ENCODE measurements at regions not wholly inside any gene's neighbourhood (a gene's known extent, or its start where the extent isn't known, plus 50 kb on each side); places are given as distances from the start of the nearest gene placed in this dataset.

- no peak for DNase-seq
These were observed 179.0 kb upstream of the ADRA1D start for GRCh38 chr20:4427940-4428586.

DNA sequence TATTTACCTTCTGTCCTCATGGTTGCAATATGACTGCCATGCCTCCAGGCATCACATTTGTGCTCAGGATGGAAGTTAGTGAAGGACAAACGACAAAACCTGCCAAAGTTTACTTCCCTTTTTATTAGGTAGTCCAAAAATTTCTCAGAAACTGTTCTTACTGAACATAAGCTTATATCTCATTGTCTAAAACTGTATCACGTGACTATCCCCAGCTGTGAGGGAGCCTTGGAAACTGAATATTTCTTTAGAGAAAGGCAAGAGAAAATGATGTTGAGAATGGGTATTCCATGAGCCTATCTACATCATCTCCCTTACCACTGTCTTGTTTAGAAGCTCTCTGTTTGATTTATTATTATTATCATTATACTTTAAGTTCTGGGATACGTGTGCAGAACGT is 169.1 kb upstream of the ADRA1D start:
- no peak for DNase-seq

DNA sequence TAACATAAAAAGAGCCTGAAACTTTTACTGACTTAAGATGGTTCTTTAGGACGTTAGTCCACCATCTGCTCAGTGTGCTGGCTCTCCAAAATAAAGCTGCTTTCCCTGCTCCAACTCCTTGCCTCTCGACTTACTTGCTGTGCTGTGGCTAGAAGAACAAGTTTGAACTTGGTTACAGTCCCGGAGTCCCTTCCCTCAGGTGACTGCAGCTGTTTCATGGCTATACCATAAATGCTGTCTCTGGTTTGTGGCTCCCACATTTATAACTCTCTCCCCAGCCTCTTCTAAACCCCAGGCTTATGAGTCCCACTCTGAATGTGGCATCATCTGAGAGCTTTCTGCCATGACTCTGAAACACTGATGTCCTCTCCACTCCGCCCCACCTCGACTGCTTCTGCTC is 166.2 kb upstream of the ADRA1D start:
- no peak for DNase-seq

GRCh38 chr20:4413314-4414049 is 164.4 kb upstream of the ADRA1D start:
- DNase-seq = no peak

- no peak for DNase-seq
These were observed 163.1 kb upstream of the ADRA1D start for GRCh38 chr20:4412216-4412615.

DNA sequence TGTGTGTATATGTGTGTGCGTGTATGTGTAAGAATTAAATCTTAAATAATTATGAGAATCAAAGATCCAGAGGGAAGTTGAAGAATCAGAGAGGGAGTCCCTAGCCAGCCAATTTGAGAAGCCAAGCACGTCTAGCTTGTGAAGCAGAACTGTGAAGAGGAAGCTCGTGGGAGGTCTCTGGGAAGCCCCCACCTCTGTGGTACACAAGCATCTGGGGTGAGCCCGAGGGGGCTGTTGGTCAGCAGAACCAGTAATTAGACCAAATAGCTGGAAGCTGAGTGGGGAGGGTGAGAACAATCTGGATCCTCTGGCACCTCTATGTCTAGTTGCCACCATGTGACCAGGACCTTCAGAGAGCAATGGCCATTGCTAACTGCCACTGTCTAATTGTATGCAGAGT is 162.7 kb upstream of the ADRA1D start:
- DNase-seq = no peak

GRCh38 chr20:4406627-4407026 is 157.5 kb upstream of the ADRA1D start:
- DNase-seq = no peak

- DNase-seq = no peak
These were observed 152.5 kb upstream of the ADRA1D start for GRCh38 chr20:4401601-4402000.

- DNase-seq = no peak
These were observed 135.9 kb upstream of the ADRA1D start for GRCh38 chr20:4384961-4385360.

DNA sequence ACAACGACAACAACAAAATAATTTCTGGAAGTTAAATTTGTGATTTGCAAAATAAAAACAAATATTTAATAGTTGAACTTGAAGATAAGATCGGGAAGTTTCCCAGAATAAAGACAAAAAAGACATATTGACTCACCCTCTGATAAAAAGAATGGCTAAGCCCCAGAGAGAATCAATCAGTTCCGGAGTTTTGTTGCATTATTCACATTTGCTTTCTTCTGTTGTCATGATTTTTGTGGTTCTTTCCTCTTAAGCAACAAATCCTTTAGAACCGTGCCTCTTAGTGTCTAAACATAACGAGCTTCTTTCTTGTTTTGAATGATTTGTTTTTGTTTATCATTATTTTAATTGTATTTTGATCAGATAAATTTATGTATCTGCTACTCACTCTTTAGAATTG is 134.9 kb upstream of the ADRA1D start:
- DNase-seq = no peak

DNA sequence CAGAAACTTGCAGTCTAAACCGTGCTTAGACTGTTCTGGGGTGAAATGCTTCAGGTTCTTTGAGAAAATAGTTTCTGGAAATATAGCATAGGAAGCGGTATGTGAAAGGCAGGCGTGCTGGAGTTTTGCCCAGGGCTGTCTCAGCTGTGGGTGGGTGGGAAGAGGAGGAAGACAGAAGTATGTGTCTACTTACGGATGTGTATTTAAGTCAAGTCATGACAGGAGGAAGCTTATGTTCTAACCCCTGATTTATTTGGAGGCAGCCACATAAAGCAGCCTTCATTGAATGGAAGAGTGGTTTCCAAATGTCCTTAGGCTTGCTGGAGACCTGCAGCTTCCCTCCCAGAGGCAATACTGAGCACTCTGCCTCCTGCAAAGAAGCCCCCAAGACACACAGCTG is 126.8 kb upstream of the ADRA1D start:
- DNase-seq = no peak

- no peak for DNase-seq
These were observed 124.4 kb upstream of the ADRA1D start for GRCh38 chr20:4373454-4373853.

DNA sequence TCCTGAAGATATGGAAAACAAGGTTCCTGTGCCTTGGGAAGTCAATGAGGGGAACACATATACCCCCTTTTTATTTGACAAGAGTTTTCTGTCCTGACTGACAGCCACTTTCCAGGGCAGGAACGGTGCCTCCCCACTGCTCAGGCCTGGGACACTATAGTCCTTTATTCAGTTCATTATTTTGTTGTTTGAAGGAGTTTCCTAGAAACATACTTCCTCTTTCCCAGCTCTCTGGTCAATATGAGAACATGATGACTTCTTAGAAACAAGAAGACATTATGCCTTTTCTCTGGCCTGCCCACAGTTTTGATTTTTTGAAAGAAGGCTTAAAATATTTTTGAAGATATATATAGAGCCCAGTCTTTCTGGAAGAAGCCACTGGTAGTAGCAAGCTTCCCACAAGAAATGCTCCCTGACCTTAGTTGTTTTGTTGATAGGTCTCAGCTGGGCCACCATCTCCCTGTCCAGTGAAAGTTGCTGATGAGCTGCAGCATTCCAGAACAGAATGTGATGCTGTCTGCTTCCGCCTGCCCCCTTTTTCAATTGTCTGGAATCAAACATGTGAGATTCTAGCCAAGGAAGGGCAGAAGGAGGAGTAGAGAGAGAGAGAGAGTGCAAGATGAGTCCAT is 122.7 kb upstream of the ADRA1D start:
- no peak for DNase-seq

DNA sequence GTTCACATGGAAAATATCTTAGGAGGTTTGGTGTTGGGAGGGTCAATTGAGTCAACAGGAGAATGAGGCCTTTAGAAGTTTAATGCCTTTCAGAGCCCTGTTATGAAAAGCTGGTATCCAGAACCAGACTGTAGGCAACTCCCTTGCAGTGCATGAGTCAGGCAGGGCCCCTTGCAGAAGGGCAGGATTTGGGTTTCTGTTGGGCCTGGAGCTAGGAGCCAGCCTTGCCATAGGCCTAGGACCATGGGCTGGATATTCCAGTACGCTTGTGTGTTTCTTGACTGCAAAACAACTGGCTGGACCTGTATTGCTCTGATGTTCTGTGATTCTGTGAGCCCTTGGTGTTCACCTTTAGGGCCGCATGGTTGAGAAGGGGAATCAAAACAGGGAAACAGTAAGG is 121.8 kb upstream of the ADRA1D start:
- no peak for DNase-seq

GRCh38 chr20:4369798-4370124 is 120.7 kb upstream of the ADRA1D start:
- peak; percentile 44 for DNase-seq

DNA sequence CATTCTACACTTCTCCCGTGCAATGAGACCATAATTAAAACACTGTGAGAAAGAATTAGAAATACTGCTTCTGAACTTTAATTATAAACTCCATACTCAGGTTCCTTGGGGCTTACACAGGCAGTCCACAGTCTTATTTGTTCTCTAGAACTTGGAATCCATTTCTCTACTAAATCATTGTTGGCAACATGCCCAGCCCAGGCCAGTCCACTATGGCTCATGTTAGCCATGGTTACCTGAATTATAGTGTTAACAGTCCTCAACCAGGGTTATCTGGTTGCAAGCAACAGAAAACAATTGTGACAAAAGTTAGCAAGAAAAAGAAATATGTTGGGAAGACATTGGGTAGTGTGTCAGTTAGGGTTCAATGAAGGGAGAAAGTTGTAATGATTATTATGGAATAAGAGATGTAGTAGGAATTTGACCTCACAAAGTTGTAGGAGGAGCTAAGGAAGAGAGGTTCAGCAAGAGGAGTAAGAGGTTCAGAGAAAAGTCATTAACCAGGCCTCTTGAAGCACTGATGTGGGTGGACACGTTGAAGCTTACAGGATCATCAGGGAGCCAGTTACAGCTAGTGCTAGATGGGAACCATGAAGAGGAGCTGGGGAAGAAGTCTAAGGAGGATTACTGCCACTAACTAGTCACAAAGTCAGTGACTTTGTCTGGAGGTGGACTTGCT is 120.2 kb upstream of the ADRA1D start:
- DNase-seq = no peak

DNA sequence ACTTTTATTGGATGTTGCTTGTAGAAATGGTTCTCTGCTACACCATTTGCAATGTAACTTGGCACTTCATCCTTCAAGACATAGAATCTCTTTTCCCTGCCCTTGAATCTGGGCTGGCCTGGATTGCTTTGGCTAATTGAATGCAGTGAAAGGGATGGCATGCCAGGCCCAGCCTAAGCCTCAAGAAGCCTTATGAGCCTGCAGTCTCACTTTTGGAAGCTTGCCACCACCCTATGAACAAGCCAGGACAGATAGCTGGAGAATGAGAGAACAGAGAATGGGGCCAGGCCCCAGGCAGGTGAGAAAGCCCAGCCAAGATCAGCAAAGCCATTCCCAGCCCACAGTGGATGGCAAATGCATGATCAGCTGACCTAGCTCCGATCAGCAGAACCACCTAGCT is 117.0 kb upstream of the ADRA1D start:
- no peak for DNase-seq

- no peak for DNase-seq
These were observed 109.5 kb upstream of the ADRA1D start for GRCh38 chr20:4358552-4358951.

GRCh38 chr20:4352348-4352747 is 103.3 kb upstream of the ADRA1D start:
- DNase-seq = no peak

GRCh38 chr20:4350096-4350495 is 101.0 kb upstream of the ADRA1D start:
- DNase-seq = no peak

- no peak for DNase-seq
These were observed 95.6 kb upstream of the ADRA1D start for GRCh38 chr20:4344670-4345069.

GRCh38 chr20:4342609-4343008 is 93.5 kb upstream of the ADRA1D start:
- DNase-seq = no peak

- no peak for DNase-seq
These were observed 92.9 kb upstream of the ADRA1D start for GRCh38 chr20:4341804-4342485.

Measured in stimulated activated CD4-positive, alpha-beta T cell treated with anti-CD3 and anti-CD28 coated beads, Interleukin-1b, Interleukin-23, amount 100 ng/mL, for 48 hours (primary cell).